HEK293 (cell line): ENCODE measurements at regions not wholly inside any gene's neighbourhood (a gene's known extent, or its start where the extent isn't known, plus 50 kb on each side); places are given as distances from the start of the nearest gene placed in this dataset.

Experiments used
- BCL11B ChIP-seq: fragments of 450-650 bp; formaldehyde crosslinking; IDR thresholded peaks from 2 replicates; pipeline ENCODE4 v1.5.1; 2016; ENCODE audit warnings: low read depth, missing biosample characterization, missing genetic modification characterization
- CTCF ChIP-seq: fragments of 450-650 bp; formaldehyde crosslinking; IDR thresholded peaks from 2 replicates; pipeline ENCODE4 v1.5.1; 2016; ENCODE audit warnings: missing biosample characterization, missing genetic modification characterization
- MZF1 ChIP-seq: fragments of 450-650 bp; formaldehyde crosslinking; IDR thresholded peaks from 2 replicates; pipeline ENCODE4 v1.5.1; 2017; ENCODE audit warnings: missing biosample characterization, missing genetic modification characterization, borderline replicate concordance
- TCF7L2 ChIP-seq: IDR thresholded peaks from 2 replicates; pipeline ENCODE4 v1.6.1; 2011; ENCODE audit warnings: low read depth, mild to moderate bottlenecking, inconsistent platforms, low read length, moderate library complexity, borderline replicate concordance
- ZBTB11 ChIP-seq: fragments of 450-650 bp; formaldehyde crosslinking; conservative IDR thresholded peaks from 2 replicates; pipeline ENCODE4 v1.5.1; 2016; ENCODE audit warnings: low read depth, missing biosample characterization, missing genetic modification characterization
- ZNF274 ChIP-seq, 2 experiments: fragments of 200-500 bp in 1 of 2; fragments of 450-650 bp in 1 of 2; sonication (Bioruptor generic) in 1 of 2; formaldehyde crosslinking in 1 of 2; IDR thresholded peaks; 2 replicates each; pipeline versions ENCODE4 v1.5.1 to v1.6.1; 2014 to 2016; ENCODE audit warnings: borderline replicate concordance in 1 of 2, inconsistent platforms in 1 of 2, low read length in 1 of 2, missing biosample characterization in 1 of 2, missing genetic modification characterization in 1 of 2
- ZNF416 ChIP-seq: fragments of 450-650 bp; formaldehyde crosslinking; IDR thresholded peaks from 2 replicates; pipeline ENCODE4 v1.5.1; 2016; ENCODE audit warnings: missing biosample characterization, missing genetic modification characterization
- ZNF561 ChIP-seq: fragments of 450-650 bp; IDR thresholded peaks from 2 replicates; pipeline ENCODE4 v1.5.1; 2018; ENCODE audit warnings: missing biosample characterization, missing genetic modification characterization, borderline replicate concordance
- ZNF626 ChIP-seq: fragments of 450-650 bp; sonication (Bioruptor Pico); formaldehyde crosslinking; IDR thresholded peaks from 2 replicates; pipeline ENCODE4 v1.5.1; 2018; ENCODE audit warnings: missing biosample characterization, missing genetic modification characterization, inconsistent platforms
- ZNF776 ChIP-seq: fragments of 450-650 bp; formaldehyde crosslinking; IDR thresholded peaks from 2 replicates; pipeline ENCODE4 v1.5.0; 2017; ENCODE audit warnings: missing biosample characterization, missing genetic modification characterization, borderline replicate concordance

- no peak for TF ChIP-seq MZF1
- no peak for TF ChIP-seq BCL11B (tag by site-specific recombination)
- TF ChIP-seq ZNF626 (tag by site-specific recombination) = no peak
- no peak for TF ChIP-seq ZNF561 (tag by site-specific recombination)
- TF ChIP-seq ZNF776 (tag by site-specific recombination) = no peak
- no peak for TF ChIP-seq ZBTB11 (tag by site-specific recombination)
- TF ChIP-seq ZNF274 (IDR thresholded peaks at IDR 0.05; ENCODE audit: low read length) = no peak
- no peak for TF ChIP-seq ZNF274 (tag by site-specific recombination; IDR thresholded peaks at IDR 0.05; ENCODE audit: borderline replicate concordance)
- TF ChIP-seq CTCF (tag by site-specific recombination) = no peak
- no peak for TF ChIP-seq ZNF416 (tag by site-specific recombination)
- no peak for TF ChIP-seq TCF7L2
These were observed 433.4 kb downstream of the ZSWIM6 start for GRCh38 chr5:61765471-61765870.
